ENCODE measurements at regions not wholly inside any gene's neighbourhood (a gene's known extent, or its start where the extent isn't known, plus 50 kb on each side); places are given as distances from the start of the nearest gene placed in this dataset.
"Not testable (repeated sequence)": the region's sequence is repeated elsewhere in the genome, so short reads cannot be mapped to it uniquely, and the experiment has no call there.

GRCh38 chr3:125836786-125837185 lies 132.2 kb upstream of the ROPN1B start:
- not testable (repeated sequence) for TF ChIP-seq ZNF785 (tag by site-specific recombination; IDR thresholded peaks at IDR 0.05); ZBTB7A (tag by site-specific recombination; IDR thresholded peaks at IDR 0.05; ENCODE audit: low read depth); ZNF561 (tag by site-specific recombination; IDR thresholded peaks at IDR 0.05; ENCODE audit: borderline replicate concordance)

Data from HEK293 (cell line).